ENCODE measurements at regions not wholly inside any gene's neighbourhood (a gene's known extent, or its start where the extent isn't known, plus 50 kb on each side); places are given as distances from the start of the nearest gene placed in this dataset.

GRCh38 chr4:10746371-10747171 is 62.0 kb upstream of the CLNK start (continued):
- TF ChIP-seq MAFK (IDR thresholded peaks at IDR 0.05; ENCODE audit: low read depth, low read length): no peak
- TF ChIP-seq GTF2F1 (IDR thresholded peaks at IDR 0.05; ENCODE audit: borderline replicate concordance, low read depth, low read length): no peak
- no peak for TF ChIP-seq KDM1A (IDR thresholded peaks at IDR 0.05; ENCODE audit: borderline replicate concordance, low read length)

Measured in H1 (cell line).